NOMO-1 treated with DMSO at 0.1 percent for 48 hours (cell line): ENCODE measurements at regions not wholly inside any gene's neighbourhood (a gene's known extent, or its start where the extent isn't known, plus 50 kb on each side); places are given as distances from the start of the nearest gene placed in this dataset.
"Not testable (repeated sequence)": the region's sequence is repeated elsewhere in the genome, so short reads cannot be mapped to it uniquely, and the experiment has no call there.

Experiments
- DNase-seq: peaks from one replicate; lab custom pipeline; 2025; ENCODE audit not compliant: unreplicated experiment; lab: John Stamatoyannopoulos, UW

DNA sequence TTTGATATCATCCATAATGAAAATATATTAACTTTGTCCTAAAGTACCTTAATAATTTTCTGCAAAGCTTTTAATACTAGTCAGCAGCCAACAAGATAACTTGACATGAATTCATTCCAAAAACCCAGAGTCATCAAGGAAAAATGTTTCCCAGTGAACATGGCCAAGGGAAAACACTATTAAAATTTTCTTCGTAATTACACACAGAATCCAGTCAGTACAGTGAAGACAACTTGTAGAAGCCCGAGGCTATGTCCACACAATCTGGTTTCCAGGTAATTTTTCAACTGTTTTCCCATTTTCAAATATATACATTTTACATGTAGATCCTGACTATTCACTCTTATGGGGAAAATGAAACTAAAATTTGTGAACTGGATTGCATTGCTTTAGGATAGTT is 600.9 kb downstream of the CDH8 start:
- DNase-seq, result no peak

DNA sequence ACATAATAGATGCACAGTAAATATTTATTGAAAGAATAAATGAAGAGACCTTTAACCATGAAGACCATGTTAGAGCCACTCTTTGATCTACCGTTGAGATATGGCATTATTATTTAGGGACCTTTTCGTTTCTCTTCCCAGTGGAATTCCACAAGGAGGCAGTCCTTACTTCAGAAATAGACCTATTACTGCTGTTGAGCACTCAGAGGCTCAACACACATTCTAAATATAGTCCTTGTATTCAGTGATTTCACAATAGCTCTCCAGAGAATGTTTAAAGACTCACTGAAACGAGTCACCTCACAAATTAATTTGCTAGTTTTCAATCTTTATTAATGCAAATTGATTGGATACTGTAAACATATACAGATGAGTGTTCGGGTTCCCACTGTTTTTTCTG is 603.8 kb downstream of the CDH8 start:
- DNase-seq, result no peak

DNA sequence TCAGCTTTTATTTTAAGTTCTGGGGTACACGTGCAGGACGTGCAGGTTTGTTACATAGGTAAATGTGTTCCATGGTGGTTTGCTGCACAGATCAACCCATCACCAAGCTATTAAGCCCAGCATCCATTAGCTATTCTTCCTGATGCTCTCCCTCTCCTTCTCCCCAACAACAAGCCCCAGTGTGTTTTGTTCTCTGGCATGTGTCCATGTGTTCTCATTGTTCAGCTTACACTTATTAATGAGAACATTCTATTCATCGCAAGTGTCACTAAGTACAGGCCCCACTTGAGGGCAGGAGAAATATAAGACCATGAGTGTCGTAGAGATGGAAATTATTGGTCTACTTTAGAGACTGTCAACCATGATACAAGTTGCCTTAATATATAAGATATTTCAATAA is 615.1 kb downstream of the CDH8 start:
- no peak for DNase-seq

DNA sequence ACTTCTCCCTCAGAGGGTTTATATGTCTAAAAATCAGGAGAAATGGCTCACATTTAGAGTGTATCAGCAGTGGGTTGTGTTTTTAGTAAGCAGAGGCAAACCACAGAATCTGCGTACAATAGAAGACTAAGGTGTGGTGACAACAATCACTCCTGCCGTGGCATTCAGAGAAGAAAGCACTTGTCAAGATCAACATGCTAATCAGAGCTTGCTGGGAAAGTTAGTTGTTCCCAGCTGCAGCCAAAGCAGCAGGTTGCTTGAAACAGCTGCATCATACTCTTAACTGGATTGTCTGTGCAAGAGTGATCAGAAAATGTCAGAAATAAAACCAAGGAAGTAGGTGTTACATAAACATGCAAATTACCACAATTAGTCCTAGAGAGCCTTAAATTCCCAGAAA is 616.4 kb downstream of the CDH8 start:
- no peak for DNase-seq

DNA sequence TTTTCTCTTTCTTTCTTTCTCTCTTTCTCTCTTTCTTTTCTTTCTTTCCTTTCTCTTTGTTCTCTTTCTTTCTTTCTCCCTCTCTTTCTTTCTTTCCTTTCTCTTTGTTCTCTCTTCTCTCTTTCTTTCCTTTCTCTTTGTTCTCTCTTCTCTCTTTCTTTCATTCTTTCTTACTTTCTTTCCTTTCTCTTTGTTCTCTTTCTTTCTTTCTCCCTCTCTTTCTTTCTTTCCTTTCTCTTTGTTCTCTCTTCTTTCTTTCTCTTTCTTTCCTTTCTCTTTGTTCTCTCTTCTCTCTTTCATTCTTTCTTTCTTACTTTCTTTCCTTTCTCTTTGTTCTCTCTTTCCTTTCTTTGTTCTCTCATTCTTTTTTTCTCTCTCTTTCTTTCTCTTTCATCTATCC is 617.4 kb downstream of the CDH8 start:
- DNase-seq, result not testable (repeated sequence)

DNA sequence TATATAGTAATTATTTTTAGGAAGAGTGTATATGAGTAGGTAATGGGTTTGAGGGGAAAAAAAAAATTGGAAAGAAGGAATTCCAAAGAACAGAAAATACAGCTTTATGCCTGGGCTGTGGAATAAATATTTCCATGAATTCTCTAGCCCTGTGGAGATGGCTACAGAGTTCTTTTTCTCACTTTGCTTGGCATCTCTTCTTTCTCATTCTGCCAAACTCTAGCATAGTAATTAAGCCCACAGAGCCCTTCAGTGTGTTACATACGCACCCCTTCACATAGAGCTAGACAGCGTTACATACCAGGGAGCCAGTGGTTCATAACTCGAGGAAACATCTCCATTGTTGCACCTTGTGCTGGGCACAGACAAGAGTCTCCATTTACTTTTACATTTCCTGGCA is 621.1 kb downstream of the CDH8 start:
- DNase-seq, result no peak

DNA sequence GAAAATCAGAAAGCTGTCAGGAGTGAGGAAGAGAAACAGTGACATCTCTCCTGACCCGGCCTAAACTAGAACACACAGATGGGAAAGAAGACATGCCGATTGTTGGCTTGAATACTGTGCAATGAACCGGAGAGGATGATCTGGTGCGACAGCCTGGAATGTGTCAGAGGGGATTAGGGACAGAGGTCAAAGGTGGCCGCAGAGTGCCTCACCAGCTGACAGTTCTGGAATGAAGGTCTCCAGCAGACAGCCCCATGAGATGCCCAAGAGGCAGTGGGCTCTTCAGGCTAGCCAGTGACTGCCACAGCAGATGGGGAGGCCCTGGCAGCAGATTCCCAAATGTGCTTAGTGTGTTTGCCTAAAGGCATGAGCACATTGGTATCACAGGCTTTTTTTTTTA is 623.2 kb downstream of the CDH8 start:
- no peak for DNase-seq

DNA sequence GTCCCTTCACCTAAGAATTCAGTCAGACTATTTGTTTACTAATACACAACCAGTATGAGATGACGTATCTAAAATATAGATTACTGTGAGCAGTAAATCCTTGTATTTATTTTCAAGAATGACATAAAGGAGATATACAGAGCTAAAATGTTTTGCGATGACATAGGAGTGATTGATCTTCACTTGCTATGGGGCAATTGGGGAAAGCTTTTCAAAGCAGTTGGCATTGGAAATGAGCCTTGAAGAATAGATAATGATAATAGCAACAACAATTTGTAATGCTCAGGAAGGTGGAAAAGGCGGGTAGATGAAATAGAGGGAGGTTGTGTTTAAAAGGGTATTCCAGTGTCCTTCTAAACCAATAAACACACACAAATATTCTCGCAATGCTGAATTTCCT is 623.7 kb downstream of the CDH8 start:
- DNase-seq, result no peak

DNA sequence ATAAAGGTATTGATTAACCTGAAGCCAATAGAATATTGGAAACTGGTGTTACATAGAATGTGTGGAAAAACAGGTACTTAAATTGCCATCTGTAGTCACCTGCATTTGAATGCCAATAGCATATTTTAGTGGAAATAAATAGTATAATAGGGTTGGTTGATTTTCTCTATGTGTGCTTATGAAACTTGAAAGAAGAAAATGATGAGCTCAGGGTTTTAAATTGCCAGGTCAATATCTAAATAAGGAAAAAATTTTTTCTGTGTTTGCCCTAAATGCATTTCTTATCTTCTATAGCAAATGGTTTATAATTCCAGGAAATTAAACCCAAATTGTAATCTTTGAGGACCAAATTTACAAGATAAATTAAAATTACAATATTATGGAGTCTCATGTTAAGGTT is 626.6 kb downstream of the CDH8 start:
- no peak for DNase-seq

DNA sequence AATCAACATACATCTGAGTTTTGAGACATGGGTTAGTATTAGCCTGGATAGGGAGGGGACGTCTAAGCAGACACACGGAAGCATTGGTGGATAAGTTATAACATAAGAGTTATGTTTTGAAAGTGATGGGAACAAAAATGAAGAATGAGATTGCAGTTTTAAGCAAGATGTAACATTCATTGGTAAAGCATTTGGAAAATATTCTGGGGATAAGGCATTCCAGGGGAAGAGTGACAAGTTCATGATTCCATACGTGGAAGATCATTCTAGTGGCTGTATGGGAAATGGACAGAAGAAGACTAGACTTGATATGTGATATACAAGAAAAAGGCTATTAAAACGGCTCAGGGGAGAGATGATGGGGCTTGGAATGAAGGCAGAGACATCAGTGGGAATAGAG is 632.9 kb downstream of the CDH8 start:
- DNase-seq, result no peak

DNA sequence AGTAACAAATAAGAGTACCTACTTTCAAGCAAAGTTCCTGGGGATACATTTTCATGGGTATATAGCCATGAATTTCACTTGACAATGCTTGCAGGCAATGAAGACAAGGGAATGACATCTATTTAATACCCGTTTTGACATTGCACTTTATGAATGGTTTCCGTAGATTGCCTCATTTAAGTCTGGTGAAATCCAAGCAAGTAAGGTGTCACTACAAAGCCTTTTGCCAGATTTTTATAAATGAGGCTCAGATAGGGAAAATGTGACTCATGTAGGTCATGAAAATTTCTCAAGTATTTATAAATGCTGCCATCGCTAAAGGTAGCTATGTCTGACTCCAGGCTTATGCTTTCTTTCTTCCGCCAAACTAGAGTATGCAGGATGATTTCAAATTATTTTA is 644.3 kb downstream of the CDH8 start:
- DNase-seq, result no peak

DNA sequence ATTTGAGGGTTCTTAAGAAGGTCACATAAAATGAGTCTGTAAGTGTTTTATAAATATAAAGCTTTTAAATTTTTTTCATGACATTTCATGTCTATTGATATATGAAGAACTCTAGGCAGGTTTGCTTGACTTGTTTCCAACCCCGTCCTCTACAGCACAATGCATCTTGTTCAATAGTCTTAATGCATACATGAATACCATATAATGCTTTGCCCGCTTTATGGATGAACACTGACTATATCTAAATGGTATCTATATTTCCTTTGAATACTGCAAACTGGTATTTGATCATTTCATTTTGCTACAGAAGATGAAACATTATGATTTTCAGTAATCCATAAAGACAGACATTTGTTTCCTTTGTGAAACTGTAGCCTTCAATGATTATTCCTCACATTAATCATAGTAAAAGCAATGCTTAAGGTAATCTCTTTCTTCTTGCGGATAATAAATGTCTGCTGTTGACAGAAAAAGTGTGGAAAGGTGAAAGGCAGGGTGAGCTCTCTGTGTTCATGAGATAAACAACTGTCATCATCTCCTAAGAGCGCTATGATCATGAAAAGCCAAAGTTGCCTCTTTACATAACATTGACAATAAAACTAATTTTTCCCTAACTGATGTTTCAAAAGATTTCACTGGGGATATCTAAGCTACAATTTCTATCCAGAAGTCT is 645.1 kb downstream of the CDH8 start:
- no peak for DNase-seq

DNA sequence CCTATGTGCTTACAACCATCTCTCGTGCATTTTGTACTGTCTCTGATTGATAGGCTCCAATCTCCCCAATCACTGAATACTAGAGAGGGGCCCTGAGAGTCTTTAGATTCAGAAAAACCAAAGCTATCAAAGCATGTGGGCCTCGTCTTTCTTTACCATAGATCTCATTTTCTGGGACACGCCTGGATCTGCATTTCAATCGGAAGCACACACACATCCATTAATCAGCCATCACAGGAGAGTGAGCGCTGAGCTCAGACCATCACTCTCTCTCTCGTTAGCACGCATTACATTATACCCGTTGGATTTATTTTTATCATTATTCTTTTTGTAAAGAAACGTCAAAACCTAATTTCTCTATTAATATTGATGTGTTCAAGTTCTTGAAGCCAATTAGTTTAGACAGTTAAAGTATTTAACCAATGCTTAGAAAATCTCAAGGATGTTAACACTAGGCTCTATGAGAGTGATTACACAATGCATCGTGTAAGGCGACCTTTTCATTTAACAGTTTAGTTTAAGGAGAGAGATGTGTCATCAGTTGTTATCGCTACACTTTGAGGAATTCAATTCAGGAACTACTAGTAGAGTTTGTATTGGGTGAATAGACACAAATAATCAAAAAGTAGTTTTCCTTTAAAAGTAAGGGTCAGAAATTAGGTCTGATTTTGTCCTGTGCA is 650.7 kb downstream of the CDH8 start:
- no peak for DNase-seq

DNA sequence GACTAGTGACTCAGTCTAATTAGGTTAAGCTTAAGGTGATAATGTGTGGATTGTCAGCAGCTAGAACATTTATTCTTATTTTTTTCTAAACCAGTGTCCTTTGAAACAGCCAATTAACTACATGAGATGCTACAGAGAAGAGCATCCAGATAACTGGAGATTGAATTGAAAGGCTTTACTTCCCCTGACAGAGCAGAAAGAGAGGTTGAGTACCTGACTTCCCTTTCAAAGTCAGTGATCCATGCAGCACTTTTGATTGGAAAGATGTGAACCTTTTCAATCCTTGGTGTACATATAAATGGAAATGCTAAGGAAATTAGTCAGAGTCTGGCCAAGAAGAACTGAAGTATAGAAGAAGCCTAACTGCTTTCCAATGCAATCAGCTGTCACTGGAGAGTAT is 653.8 kb downstream of the CDH8 start:
- DNase-seq, result no peak

DNA sequence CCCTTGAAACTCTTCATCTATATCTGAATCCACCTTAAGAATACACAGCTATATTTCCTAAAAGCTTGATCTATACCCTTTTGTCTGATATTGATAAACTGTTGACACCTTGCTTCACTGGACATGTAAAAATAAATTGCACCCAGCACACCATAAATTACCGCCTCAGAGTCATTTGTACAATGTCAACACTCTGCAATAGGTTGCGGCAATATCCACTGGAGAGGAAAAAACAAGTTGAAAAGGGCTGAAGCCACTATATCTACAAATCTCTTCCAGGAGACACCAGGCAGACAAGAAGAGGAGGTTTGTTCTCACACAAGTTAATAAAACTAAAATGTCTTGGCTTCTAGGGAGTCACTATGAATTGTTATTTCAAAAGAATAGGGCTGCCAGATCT is 656.9 kb downstream of the CDH8 start:
- no peak for DNase-seq

DNA sequence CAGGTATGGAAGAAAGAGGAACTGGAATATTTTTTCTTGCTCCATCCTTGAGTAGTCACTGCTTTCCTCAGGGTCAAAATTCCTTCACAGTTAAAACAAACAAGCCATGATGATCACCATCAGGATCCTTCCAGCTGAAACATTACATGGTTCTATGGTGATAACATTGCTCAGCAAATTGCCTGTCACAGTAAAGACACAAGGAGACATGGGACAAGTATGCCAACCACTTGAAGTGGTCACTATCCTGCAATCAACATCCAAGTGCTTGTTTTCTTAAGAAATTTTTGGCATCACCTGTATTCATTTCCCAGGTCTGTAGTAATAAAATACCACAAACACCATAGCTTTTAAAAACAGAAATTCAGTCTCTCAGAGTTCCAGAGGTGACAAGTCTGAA is 662.2 kb downstream of the CDH8 start:
- DNase-seq, result no peak

DNA sequence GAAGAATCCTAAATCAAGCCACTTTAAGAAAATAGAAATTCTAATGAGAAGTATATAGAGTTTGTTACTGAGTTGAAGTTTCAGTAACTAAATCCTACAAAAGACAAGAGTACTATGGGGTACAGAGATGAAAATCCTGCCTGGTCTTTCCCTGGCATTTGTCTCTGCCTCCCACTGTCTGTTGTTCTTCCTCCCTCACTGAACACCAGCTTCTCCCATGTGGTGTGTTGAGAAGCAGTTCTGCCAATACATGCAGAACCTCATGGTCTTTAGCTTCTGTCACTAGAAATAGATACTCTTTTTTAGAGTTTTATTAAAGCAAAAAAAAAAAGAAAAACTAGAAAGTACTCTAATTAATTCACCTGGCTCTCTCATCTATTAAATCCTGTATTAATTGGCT is 664.4 kb downstream of the CDH8 start:
- no peak for DNase-seq

DNA sequence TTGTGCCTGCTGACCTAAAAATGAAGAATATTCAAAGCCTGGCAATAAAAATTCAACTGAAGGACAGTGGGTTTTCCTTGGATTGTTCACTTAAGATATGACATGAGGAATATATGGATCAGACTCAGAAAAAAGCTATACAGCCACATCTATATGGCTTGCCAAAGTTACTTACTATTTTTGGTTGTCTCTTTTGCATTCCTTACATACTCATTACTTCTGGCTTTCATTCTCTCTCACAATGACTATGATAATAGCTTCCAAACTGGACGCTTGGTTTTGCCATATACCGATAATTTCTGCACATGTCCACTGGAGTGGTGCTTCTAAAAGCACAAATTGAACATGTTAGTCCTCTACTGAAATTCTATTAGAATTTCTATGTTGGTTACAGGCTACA is 664.9 kb downstream of the CDH8 start:
- no peak for DNase-seq

DNA sequence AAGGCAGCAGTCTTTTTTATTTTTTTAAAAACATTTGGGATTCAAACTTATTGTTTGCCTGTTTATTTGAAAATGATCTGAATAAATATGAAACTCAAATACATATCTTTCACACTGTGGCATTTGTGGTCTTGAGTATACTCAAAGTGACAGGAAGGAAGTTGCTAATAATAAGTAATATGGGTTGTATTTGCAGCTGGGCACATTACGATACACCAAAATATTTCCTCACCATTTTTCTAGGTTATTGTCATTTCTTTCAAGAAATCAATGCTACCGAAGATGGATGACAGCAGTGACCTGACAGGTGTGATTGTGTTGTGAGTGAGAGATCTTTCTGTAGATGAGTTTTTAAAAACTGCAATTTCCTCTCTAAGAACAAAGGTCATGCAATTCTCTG is 665.7 kb downstream of the CDH8 start:
- no peak for DNase-seq

DNA sequence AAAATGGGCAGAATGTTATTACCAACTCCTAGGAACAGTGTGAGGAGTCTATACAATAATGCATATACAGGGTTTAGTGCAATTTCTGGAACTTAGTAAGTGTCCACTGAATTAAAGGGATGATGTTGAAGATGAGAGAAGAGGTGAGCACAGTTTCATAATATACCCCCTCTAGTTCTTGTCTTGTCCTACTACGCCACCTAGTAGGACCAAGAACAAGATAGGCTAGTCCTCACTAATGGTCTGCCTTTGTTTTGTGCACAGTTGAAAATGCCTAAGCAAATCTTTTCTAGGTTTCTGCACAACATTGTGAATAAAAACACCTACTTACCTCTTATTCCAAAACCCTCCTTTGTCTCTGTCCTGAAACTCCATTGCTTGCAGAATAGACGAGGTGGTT is 670.2 kb downstream of the CDH8 start:
- DNase-seq, result no peak

DNA sequence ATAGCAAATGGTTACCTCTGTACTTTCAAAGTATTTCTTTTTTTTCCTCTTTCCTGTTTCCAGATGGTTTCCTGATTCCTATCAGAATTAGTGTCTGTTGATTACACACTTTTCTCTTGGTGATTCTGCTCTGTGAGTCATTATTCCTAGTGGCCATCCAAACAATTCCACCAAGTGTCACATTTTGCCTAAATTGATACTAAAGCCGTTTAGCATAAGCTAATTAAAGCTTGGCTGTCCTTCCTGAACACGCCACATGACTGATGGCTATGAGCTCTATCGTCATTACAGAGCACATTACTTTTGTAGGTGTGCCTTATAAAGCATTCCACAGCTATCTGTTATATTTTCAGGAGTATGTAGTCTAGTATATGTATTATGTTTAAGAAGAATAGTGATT is 671.2 kb downstream of the CDH8 start:
- no peak for DNase-seq

DNA sequence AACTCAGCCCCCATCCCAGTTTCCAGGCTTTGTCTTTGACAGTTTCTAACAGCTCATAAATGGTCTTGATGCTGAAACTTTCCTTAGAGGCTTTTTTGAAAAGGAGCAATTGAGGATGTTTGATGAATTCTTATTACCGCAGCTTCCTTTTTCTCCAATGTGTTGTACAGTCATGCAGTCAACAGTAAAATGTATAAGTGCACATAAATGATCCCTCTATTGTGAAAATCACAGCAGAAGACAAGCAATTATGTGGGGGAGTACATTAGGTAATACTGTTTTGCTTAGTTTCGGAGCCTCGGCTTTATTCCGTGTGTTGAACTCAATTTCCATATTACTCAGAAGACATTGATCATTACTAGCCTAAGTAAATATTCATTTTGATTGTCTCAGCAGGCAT is 673.7 kb downstream of the CDH8 start:
- no peak for DNase-seq

DNA sequence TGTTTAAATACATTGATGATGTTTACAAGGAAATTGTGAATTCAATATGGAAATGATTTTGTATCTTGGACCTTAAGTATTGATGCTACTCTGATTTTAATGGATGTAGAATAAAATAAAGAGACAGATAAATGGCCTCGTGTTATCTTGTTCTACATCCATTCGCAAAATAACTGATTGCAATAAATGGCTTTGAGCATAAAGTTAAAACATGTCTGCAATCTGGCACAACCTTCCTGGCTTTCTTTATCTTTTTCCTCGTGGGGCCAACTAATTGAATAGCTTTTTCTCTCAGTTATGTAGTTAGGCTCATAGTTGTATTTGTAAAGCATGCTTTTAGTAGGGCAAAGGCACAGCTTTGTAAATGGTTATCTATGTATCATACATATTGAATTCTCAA is 691.4 kb downstream of the CDH8 start:
- no peak for DNase-seq
